ELF-1 (cell line): ENCODE measurements at regions not wholly inside any gene's neighbourhood (a gene's known extent, or its start where the extent isn't known, plus 50 kb on each side); places are given as distances from the start of the nearest gene placed in this dataset.

ENCODE experiments used
- DNase-seq: peaks from one replicate; pipeline ENCODE4 v3.0.0-alpha.2; 2016; ENCODE audit warnings: low read depth, low spot score

DNA sequence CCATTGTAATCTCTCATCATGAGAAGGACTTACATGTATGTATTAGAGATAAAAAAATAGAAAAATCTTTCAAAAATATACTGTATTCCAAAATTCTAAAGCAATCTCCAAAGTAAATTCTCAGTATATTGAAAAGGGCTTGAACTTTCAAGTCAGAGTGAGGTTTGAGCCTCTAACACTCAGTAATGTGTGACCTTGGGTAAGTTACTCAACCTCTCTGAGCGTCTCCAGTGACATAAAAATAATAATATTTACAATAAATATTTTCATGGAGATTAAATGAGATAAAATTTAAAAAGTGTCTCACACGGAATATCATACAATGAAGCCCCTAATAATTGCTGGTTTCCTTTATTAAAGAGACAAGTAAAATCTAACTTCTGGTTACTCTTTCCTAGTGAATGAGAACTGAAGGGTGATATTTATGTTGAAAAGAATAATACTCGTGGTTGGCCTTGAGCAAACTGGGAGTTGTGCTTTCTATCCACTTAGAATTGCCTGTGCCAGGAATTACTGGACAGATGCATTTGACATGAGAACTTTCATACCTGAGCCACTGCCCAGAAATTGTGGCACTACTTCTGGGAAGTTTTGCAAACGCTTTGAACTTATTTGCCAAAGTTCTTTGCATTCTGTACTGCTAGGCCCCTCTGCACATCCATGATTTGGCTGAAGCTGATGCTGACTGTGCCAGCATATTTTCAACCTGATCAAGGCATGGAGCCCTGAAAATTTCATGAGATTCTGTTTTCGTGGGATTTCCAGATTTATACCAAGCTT lies 933.7 kb downstream of the GALC start:
- DNase-seq = no peak

DNA sequence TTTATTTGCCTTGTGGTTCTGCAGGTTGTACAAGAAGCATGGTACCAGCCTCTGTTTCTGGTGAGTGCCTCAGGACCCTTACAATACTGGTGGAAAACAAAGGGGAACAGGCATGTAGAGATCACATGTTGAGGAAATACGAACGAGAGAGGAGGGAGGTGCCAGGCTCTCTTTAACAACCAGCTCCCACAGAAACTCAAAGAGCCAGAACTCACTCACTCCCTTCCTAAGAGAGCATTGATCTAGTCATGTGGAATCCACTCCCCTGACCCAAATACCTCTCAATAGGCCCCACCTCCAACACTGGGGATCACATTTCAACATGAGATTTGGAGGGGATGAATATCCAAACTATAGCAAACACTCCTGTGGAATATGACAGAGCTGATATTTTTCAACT lies 938.0 kb downstream of the GALC start:
- peak; percentile 4 for DNase-seq

DNA sequence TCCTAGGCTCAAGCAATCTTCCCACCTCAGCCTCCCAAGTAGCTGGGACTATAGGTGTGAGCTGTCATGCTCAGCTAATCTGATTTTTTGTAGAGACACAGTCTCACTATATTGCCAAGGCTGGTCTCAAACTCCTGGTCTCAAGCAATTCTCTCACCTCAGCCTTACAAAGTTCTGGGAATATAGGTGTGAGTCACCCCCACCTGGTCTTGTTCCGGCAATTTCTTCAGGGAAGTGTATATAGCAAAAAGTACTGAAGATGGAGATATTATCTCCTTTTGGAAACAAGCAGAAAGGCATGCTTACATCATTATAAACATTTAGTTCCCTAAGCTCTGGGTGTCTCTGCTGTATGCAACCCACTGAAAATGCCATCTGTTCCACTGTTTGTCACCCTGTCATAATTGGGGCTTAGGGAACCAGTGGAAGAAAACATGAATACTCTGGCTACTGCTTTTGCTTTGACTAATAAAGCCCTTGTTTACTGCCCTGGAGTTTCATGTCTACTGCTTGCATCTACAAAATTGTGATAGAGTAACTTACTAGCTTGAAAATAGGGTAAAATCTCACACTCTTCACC lies 940.2 kb downstream of the GALC start:
- no peak for DNase-seq

DNA sequence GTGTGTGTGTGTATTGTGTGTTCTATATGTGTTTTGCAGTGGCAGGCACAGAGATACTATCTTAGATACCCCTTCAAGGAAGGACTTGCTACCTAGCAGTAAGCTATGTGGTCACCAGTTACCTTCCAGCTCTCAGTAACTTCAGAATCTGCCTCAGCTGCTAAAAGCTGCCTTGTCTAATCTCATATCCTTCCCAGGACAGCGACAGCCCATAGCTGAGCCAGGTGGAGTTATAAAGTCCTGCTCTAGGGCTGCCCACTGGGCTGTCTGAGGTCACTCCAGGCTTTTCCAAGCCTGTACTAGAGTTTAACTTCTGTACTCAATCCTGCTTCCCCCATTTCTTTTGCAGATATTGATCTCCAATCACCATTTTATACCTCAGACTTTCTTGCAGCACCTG lies 942.6 kb downstream of the GALC start:
- DNase-seq = no peak

DNA sequence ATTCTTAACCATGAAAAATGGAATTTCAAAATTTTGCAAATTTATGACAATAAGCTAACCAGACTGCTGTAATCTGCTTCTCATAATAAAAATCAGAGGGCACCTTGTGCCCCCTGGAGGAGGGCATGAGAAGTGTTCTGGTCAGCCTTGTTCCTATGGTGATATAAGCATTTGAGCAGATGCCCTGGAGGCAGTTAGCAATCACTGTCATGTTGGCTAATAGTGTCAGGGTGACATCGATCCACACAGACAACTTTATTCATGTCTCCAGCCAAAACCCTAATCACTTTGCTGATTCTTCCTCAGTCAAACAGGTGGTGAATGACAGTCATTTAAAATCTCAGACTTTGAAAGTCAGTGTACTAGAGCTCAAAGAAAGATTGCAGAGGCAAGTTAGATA lies 943.0 kb downstream of the GALC start:
- peak; percentile 56 for DNase-seq

DNA sequence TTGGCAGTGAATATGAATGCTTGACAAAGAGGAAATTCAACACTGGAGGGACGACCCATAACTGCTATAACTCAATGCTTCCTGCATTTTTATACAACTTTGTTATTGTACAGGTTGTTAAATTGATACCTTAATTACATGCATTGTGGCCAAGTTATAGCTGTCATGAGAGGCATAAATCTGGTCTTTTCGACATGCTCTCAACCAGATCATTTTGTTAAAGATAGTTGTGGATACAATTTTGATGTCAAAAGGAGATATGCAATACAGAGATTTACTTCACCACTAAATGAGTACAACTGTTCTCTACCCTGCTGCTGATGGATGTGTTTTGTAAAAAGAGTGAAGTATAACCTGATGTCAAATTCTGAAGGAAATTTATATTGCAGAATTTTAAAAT lies 946.0 kb downstream of the GALC start:
- DNase-seq = no peak

DNA sequence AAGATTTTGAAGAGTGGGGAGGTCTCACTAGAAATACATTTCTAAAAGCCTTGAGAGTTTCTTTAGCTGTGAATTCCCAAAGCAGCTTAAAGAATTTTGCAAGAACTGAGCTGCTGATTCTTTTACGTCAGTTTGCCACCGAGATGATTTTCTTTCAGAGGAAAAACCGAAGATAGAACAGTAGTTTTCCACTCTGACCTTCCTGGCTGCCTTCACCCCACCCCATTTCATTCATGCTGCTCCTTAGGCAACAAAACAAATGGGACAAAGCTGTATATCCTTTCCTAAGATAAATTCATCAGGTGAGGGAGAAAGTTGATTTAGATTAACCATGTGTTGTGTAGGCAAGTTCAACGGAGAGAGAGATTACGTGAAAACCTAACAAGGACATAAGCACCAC lies 947.0 kb downstream of the GALC start:
- no peak for DNase-seq

DNA sequence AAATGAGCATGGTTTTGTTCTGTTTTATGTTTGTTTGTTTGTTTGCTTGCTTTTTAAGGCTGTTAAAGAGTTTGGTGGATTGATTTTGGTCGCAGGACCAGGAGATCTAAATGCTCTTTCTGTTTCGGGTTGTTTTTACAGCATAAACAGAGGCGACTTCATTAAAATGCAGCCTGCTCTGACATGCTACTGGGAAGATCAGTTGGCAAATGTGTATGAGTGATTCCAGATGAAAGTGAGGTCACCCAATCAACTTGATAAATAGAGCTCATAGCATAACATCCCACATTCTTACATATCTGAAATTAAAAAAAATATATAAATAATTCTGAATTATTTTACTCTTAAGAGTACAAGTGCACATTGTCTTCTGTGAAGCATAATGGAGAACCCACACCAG lies 947.7 kb downstream of the GALC start:
- no peak for DNase-seq

DNA sequence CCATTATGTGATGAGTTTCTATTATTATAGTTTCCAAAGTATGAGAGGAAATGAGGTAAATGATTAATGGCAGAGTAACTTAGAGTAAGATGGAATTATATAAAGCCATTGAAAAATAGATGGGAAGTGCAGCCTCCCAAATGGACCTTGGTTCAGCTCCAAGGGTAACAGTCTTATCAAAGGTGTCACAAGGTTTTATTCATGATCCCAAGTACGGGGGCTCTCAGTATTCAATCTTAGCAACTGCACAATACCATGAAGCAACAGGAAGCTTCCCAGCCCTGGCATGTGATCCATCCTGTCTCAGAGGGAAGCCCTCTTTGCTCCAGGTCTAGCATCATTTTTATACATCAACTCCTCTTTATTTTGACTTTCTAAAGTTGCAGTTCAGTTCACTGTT lies 948.2 kb downstream of the GALC start:
- no peak for DNase-seq

DNA sequence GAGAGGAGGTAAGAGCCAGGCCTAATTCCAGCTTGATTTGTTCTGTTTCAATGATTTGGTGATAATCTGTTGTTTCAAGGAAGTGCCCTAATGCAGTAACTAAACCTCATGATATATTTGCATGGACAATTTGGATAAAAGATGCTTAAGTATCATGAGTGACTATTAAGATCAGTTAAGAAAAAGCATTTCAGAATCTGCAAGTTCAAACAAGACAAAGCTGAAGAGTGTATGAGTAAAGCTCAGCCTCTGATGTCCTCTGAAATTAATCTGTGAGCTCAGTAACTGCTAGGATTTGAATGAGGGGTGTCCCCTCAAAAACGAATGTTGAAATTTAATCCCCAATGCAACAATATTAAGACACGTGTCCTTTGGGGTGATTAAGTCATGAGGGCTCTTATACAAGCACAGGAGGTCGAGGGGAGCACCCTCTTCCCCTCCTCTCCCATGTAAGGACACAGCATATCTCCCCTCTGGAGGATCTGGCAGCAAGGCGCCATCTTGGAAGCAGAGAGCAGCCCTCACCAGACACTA lies 949.2 kb downstream of the GALC start:
- DNase-seq = no peak

DNA sequence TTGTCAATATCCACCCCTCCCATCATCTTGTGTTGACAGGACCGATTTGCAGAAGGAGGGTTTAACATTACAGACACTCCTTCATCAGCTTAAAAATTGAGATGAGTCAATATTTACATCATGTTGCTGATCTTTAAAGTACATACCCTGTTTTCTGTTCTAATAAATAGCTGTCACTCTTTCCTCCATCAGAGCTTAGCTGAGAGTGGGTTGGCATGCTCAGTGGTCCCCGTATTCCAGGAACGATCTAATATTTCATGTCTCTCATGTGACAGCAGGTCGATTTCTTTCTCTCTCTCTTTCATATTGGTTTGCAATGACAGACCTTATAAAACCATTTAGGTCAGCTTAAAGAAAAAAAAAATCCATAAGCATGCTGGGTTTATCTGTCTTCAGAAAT lies 950.6 kb downstream of the GALC start:
- no peak for DNase-seq

DNA sequence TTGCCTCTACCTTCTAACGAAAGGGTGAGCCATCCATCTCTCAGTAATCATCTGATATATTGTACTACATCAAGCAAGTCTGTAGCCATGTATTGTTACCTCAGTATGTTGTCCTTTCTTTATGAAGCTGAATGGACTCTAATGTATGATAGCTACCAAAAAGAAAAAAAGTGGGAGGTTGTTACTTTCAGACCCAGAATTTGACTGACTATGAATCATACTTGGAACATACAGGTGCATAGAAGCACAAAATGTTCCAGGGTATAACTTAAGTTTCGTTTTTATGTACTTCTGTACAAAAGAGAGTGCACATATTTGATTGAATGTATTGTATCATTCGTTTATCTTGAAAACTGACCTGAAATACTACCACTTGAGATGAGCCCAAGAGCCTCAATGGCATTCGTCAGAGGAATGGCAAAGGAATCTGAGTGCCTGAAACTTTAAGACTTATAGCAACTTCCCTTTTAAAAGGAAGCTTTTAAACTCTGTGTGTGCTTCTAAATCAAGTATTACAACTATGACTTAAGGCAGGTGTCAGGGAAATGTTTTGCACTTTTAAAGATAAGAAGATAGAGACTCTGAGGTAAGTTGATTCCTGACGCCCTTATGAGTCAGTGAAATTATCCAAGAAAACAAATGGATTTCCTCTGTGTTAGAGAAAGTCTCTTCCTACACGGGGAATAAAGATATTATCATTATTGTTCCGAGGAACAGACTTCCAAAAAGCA lies 951.5 kb downstream of the GALC start:
- DNase-seq = no peak

DNA sequence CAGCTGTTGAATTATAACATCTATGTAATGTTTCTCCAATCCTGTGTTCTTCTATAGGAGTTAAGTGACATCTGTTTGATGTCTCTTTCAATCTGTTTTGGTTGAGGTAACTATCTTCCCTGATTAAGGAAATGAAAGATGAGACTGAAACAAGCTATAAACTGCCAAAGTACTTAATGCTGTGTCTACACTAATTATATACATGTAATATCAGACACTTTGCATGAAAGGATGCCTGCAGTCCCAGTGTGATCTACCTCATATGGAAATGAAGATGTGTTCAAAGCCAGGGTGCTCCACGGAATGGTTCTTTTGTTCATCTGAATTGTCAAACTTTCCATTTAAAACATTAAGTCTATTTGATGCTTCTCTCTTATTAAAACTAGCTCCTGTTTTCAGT lies 958.3 kb downstream of the GALC start:
- no peak for DNase-seq

DNA sequence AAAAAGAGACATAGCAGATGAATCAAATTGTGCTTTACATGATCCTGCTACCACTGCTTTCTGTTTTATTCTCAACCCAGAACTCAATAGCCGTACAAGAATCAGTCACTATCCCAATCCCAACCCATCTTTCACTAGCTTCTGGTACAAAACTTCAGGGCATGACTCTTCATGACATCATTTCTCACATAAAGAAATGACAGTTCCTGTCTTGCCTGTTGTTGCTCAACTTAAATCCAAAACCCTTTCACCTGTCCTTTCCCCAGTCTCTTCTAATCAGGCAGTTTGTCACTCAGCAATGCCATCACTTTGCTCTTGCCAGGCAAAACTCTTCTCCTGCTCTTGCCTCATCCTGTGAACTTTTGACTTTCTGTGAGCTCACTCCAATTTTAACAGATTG lies 962.8 kb downstream of the GALC start:
- no peak for DNase-seq

DNA sequence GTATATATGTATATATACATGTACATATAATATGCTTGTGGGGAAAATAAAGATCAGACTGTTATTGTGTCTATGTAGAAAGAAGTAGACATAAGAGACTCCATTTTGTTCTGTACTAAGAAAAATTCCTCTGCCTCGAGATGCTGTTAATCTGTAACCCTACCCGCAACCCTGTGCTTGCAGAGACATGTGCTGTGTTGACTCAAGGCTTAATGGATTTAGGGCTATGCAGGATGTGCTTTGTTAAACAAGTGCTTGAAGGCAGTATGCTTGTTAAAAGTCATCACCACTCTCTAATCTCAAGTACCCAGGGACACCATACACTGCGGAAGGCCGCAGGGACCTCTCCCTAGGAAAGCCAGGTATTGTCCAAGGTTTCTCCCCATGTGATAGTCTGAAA lies 972.9 kb downstream of the GALC start:
- DNase-seq = peak; percentile 3

DNA sequence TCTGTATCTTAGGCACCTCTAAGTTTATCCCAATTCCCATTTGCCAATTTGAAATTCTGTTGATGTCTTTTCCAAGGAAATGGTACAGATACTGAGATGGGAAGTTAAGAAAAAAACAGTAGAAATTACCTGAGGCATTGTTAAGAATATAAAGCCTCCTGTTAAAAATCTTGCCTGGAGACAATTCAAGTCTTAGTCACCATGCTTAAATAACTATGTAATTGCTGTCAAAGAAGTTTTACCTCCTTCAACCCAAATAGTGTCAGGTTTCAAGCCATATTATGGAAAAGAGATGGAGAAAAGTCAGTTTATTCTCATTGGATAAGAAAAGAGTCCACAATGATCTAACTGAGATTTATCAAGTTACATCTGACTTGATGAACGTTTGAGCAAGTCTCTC lies 974.7 kb downstream of the GALC start:
- no peak for DNase-seq

DNA sequence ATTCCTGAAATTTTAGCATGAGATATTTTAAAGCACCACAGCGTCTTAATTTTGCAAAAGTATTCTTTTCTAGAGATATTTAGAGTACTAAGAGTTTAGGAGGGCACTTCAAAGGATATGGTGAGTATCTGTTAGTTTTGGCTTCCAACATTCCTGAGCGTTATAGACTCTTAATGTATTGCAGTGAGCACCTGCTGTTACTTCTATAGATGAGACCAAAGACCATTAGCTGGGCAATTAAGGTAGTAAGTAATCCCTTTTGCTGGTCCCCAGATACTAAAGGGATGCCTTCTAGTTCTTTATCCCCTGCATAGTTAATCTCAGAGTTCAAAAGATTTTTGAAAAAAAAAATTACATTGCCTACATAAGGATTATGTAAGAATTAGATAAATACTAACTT lies 975.6 kb downstream of the GALC start:
- no peak for DNase-seq

DNA sequence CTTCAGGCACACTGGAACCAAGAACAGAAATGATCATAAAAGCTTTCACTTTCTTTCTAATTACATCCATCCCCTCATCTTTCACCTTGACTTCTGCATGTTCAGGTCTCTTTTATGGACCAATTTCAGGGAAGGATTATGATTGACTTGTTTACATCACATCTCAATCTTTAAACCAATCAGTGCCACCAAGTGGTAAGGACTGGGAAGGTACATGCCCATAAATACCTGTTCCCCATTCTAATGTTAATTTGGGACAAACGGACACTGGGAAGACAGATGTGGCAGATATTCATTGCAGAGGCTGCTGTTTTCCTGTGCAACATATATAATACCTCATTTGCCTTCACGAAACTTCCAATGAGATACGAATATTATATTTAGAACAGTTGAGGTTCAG lies 978.1 kb downstream of the GALC start:
- DNase-seq = no peak

DNA sequence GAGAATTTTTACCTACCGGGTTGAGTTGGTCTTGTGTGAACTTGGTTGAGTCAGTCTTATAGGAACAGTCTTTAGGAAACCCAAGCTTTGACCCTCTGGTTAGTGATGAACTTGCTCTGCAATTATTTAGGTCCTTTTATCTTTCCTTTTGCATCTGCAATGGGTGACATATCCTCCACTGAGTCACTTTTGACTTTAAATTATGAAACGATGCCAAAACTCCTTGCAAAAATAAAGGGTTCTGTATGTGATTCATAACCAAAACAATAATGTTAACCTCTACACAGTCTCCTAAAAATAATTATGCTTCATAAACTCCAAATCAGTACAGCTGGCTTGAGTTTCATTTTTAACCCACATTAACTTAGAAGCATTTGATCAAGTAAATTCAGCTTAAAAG lies 979.4 kb downstream of the GALC start:
- DNase-seq = no peak

DNA sequence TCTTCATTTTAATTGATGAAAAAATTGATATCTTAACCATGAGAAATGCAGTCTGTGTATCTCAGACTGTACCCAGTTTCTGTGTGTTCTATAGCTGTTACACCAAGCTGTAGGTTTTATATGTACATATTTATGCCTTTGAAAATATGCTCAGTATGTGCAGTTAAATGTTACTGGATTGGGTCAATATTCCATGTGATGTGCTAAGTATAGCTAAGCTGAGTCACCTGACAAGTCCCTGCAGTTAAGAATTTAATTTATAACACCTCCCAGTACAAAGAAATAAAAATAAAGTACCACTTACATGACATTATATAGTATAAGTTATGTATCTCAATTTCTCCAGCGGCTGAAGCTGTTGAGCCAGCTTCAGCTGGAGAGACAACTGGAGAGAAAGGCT lies 984.0 kb downstream of the GALC start:
- DNase-seq = no peak

DNA sequence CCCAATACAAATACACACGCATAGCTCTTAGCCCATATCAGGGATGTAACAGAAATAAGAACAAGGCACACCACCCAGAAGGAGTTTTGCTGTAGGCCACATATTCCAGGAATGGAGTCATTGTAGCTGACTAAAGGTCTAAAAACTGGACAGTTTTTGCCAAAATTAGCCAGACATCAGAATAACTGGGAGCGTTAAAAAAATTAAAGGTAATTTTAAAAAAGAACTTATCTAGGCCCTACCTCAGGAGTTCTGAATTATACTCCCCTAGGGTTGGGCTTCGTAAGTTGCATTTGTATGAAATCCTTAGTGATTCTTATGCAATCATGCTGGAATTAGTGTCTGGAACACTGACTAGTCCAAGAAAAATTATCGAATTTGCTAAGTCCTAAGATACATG lies 987.7 kb downstream of the GALC start:
- no peak for DNase-seq

DNA sequence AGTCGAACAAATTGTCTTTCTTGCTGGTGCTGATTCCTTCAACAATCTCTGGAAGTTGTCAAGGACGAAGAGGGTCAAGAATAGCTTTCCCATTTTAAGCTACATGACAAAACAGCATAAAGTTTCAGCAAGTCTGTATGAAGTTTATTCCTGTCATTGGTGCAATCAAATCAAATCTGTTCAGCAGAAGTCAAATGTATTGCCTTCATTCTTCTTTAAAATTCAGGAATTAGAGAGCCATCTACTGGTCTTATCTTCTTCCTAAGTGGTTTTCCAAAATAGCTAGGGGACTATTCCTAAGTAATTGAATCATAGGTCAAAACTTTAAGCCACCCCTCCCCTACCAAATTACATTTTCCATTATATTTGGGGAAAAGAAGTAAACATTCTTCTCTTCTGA lies 990.2 kb downstream of the GALC start:
- no peak for DNase-seq

DNA sequence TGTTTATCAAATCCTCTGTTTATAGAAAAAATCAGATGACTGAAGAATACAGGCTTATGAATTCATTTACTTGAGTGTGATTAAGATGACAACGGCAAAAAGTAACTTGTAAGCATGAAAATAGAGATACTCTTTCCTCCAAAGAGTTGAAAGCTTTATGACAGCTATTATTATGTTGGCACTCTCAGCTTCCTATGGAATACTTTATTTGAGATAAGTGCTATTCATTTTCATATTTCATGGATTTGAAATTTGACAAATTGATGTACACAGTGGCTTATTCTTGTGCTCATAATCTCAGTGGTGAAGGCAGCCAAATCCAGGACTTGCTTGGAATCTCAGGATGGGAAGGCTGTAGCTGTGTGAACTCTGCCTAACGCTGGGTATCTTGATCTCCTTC lies 991.6 kb downstream of the GALC start:
- no peak for DNase-seq
